KG1 (cell line): ENCODE measurements at regions not wholly inside any gene's neighbourhood (a gene's known extent, or its start where the extent isn't known, plus 50 kb on each side); places are given as distances from the start of the nearest gene placed in this dataset.

Experiments
- DNase-seq: peaks from one replicate; lab custom pipeline; 2025; lab: John Stamatoyannopoulos, UW

- no peak for DNase-seq
These were observed 925.7 kb downstream of the EPHA4 start for GRCh38 chr2:220646424-220646823.

- no peak for DNase-seq
These were observed 923.5 kb downstream of the EPHA4 start for GRCh38 chr2:220648628-220649027.

GRCh38 chr2:220653776-220654175, 918.3 kb downstream of the EPHA4 start:
- DNase-seq = no peak

- no peak for DNase-seq
These were observed 917.8 kb downstream of the EPHA4 start for GRCh38 chr2:220654322-220654721.

- DNase-seq = no peak
These were observed 911.6 kb downstream of the EPHA4 start for GRCh38 chr2:220660277-220661145.

GRCh38 chr2:220662431-220662830, 909.7 kb downstream of the EPHA4 start:
- no peak for DNase-seq

GRCh38 chr2:220663065-220663464, 909.0 kb downstream of the EPHA4 start:
- DNase-seq = no peak

GRCh38 chr2:220664272-220665107, 907.6 kb downstream of the EPHA4 start:
- DNase-seq = no peak

GRCh38 chr2:220665108-220665471, 907.0 kb downstream of the EPHA4 start:
- no peak for DNase-seq

GRCh38 chr2:220669324-220669723, 902.8 kb downstream of the EPHA4 start:
- no peak for DNase-seq

GRCh38 chr2:220670511-220670910, 901.6 kb downstream of the EPHA4 start:
- DNase-seq = no peak

- no peak for DNase-seq
These were observed 898.8 kb downstream of the EPHA4 start for GRCh38 chr2:220673151-220673874.

GRCh38 chr2:220674033-220674432, 898.1 kb downstream of the EPHA4 start:
- no peak for DNase-seq

GRCh38 chr2:220676695-220677094, 895.4 kb downstream of the EPHA4 start:
- DNase-seq = no peak

GRCh38 chr2:220678943-220679342, 893.2 kb downstream of the EPHA4 start:
- DNase-seq = no peak

GRCh38 chr2:220682616-220683015, 889.5 kb downstream of the EPHA4 start:
- DNase-seq = no peak

GRCh38 chr2:220684099-220684498, 888.0 kb downstream of the EPHA4 start:
- DNase-seq = no peak

- DNase-seq = peak; percentile 8
These were observed 884.8 kb downstream of the EPHA4 start for GRCh38 chr2:220687231-220687843.

GRCh38 chr2:220695397-220696279, 876.5 kb downstream of the EPHA4 start:
- no peak for DNase-seq

GRCh38 chr2:220696280-220696669, 875.8 kb downstream of the EPHA4 start:
- no peak for DNase-seq

- no peak for DNase-seq
These were observed 875.1 kb downstream of the EPHA4 start for GRCh38 chr2:220697011-220697410.
